GM19025 (cell line): ENCODE measurements at regions not wholly inside any gene's neighbourhood (a gene's known extent, or its start where the extent isn't known, plus 50 kb on each side); places are given as distances from the start of the nearest gene placed in this dataset.
"Not testable (repeated sequence)": the region's sequence is repeated elsewhere in the genome, so short reads cannot be mapped to it uniquely, and the experiment has no call there.

ENCODE experiments used
- ATAC-seq: cut with Tn5 transposase; IDR thresholded peaks from one replicate; pipeline ENCODE4 v1.9.1; 2021; ENCODE audit warnings: mild to moderate bottlenecking, low read depth, moderate library complexity; ENCODE audit not compliant: unreplicated experiment

GRCh38 chr3:80676261-80676660 is 908.5 kb upstream of the ROBO1 start:
- no peak for ATAC-seq

- no peak for ATAC-seq
These were observed 908.0 kb upstream of the ROBO1 start for GRCh38 chr3:80675790-80676189.

- no peak for ATAC-seq
These were observed 900.9 kb upstream of the ROBO1 start for GRCh38 chr3:80668600-80669294.

- ATAC-seq = no peak
These were observed 900.3 kb upstream of the ROBO1 start for GRCh38 chr3:80668100-80668499.

- ATAC-seq = no peak
These were observed 895.6 kb upstream of the ROBO1 start for GRCh38 chr3:80663426-80663825.

- no peak for ATAC-seq
These were observed 887.4 kb upstream of the ROBO1 start for GRCh38 chr3:80655216-80655615.

GRCh38 chr3:80649170-80649569 is 881.4 kb upstream of the ROBO1 start:
- ATAC-seq = no peak

GRCh38 chr3:80643421-80643820 is 875.6 kb upstream of the ROBO1 start:
- no peak for ATAC-seq

GRCh38 chr3:80618295-80619256 is 850.8 kb upstream of the ROBO1 start:
- no peak for ATAC-seq

- no peak for ATAC-seq
These were observed 844.6 kb upstream of the ROBO1 start for GRCh38 chr3:80612366-80612765.

- not testable (repeated sequence) for ATAC-seq
These were observed 840.3 kb upstream of the ROBO1 start for GRCh38 chr3:80608072-80608471.

- no peak for ATAC-seq
These were observed 838.3 kb upstream of the ROBO1 start for GRCh38 chr3:80606073-80606472.

- no peak for ATAC-seq
These were observed 833.7 kb upstream of the ROBO1 start for GRCh38 chr3:80601479-80601878.

GRCh38 chr3:80592792-80593191 is 825.0 kb upstream of the ROBO1 start:
- no peak for ATAC-seq

GRCh38 chr3:80586338-80586737 is 818.5 kb upstream of the ROBO1 start:
- ATAC-seq = no peak

GRCh38 chr3:80580146-80580545 is 812.3 kb upstream of the ROBO1 start:
- no peak for ATAC-seq

GRCh38 chr3:80564391-80564790 is 796.6 kb upstream of the ROBO1 start:
- ATAC-seq = no peak

GRCh38 chr3:80559701-80560100 is 791.9 kb upstream of the ROBO1 start:
- no peak for ATAC-seq

GRCh38 chr3:80556763-80557162 is 789.0 kb upstream of the ROBO1 start:
- ATAC-seq = no peak

GRCh38 chr3:80554304-80554703 is 786.5 kb upstream of the ROBO1 start:
- ATAC-seq = no peak

- ATAC-seq = no peak
These were observed 785.4 kb upstream of the ROBO1 start for GRCh38 chr3:80553211-80553610.

GRCh38 chr3:80550174-80550573 is 782.4 kb upstream of the ROBO1 start:
- no peak for ATAC-seq
